Activated CD8-positive, alpha-beta T cell treated with anti-CD3 and anti-CD28 coated beads for 36 hours (primary cell): ENCODE measurements at regions not wholly inside any gene's neighbourhood (a gene's known extent, or its start where the extent isn't known, plus 50 kb on each side); places are given as distances from the start of the nearest gene placed in this dataset.

Source experiments
- ATAC-seq: fragments of 200-7000 bp; cut with Tn5 transposase; one replicate; pipeline ENCODE4 v1.10.0; 2021; ENCODE audit warnings: mild to moderate bottlenecking, moderate library complexity
- CTCF ChIA-PET: fragments of 350-600 bp; sonication (Branson Sonifier 250); formaldehyde crosslinking; loops from one replicate; lab custom pipeline; 2021; ENCODE audit warnings: antibody characterized with exemption; lab: Charles Lee
- POLR2A ChIA-PET: fragments of 350-600 bp; sonication (Branson Sonifier 250); formaldehyde crosslinking; loops from one replicate; lab custom pipeline; 2021; ENCODE audit warnings: antibody characterized with exemption; lab: Charles Lee
- DNase-seq: peaks from one replicate; pipeline ENCODE4 v3.0.0-alpha.2; 2020
- H3K27ac Mint-ChIP-seq: one replicate; pipeline ENCODE4 v1.8.0; 2021; ENCODE audit warnings: mild to moderate bottlenecking, mixed read lengths
- H3K27me3 Mint-ChIP-seq: one replicate; pipeline ENCODE4 v1.8.0; 2021; ENCODE audit warnings: mixed read lengths
- H3K36me3 Mint-ChIP-seq: one replicate; pipeline ENCODE4 v1.8.0; 2021; ENCODE audit warnings: low read depth, mixed read lengths
- H3K4me1 Mint-ChIP-seq: one replicate; pipeline ENCODE4 v1.8.0; 2021; ENCODE audit warnings: low read depth, mixed read lengths
- H3K4me3 Mint-ChIP-seq: one replicate; pipeline ENCODE4 v1.8.0; 2021; ENCODE audit warnings: mild to moderate bottlenecking, moderate library complexity, mixed read lengths
- H3K9me3 Mint-ChIP-seq: one replicate; pipeline ENCODE4 v1.8.0; 2021; ENCODE audit warnings: mixed read lengths
- CTCF ChIP-seq: fragments of 200-600 bp; IDR thresholded peaks from one replicate; pipeline ENCODE4 v1.8.0; 2022; ENCODE audit warnings: antibody characterized with exemption, mild to moderate bottlenecking
- intact Hi-C: fragments of 100-400 bp; cut with micrococcal nuclease; formaldehyde crosslinking; loops from one replicate; pipeline ENCODE4 v1.10.0; 2022

- intact Hi-C loops: no loop called here
- ATAC-seq (no peak), DNase-seq (no peak)
- POLR2A ChIA-PET: no interaction called here
- peaks cover 8% of the 10 kb centered on the region for H3K27me3 Mint-ChIP-seq
- no peaks in the 10 kb centered on the region for H3K36me3 Mint-ChIP-seq
- H3K9me3 Mint-ChIP-seq: no peaks in the 10 kb centered on the region
- H3K27ac Mint-ChIP-seq: no peak overlapping the region
- no peak for TF ChIP-seq CTCF
- CTCF ChIA-PET: no interaction called here
- no peak overlapping the region for H3K4me3 Mint-ChIP-seq
- no peaks in the 10 kb centered on the region for H3K4me1 Mint-ChIP-seq
Measured at GRCh38 chr14:94963051-94963450, 193.1 kb upstream of the GSC start.

- no peaks in the 10 kb centered on the region for H3K4me1 Mint-ChIP-seq
- H3K4me3 Mint-ChIP-seq: no peak overlapping the region
- no peak for TF ChIP-seq CTCF
- ChIA-PET CTCF (no interaction called here), POLR2A (no interaction called here)
- H3K9me3 Mint-ChIP-seq: no peaks in the 10 kb centered on the region
- no peaks in the 10 kb centered on the region for H3K36me3 Mint-ChIP-seq
- DNase-seq (no peak), ATAC-seq (no peak)
- H3K27me3 Mint-ChIP-seq: peaks cover 8% of the 10 kb centered on the region
- no peak overlapping the region for H3K27ac Mint-ChIP-seq
- intact Hi-C loops: no loop called here
Measured at GRCh38 chr14:94962166-94962575, 192.3 kb upstream of the GSC start.

GRCh38 chr14:94961386-94962165 is 191.7 kb upstream of the GSC start:
- POLR2A ChIA-PET: no interaction called here
- no peaks in the 10 kb centered on the region for H3K9me3 Mint-ChIP-seq
- intact Hi-C loops: no loop called here

GRCh38 chr14:94960285-94961001 is 190.5 kb upstream of the GSC start:
- no peak for TF ChIP-seq CTCF
- H3K9me3 Mint-ChIP-seq: no peaks in the 10 kb centered on the region
- H3K4me3 Mint-ChIP-seq: no peak overlapping the region
- ChIA-PET CTCF (no interaction called here), POLR2A (no interaction called here)
- peaks cover 9% of the 10 kb centered on the region for H3K27me3 Mint-ChIP-seq
- H3K27ac Mint-ChIP-seq: no peak overlapping the region
- H3K36me3 Mint-ChIP-seq: no peaks in the 10 kb centered on the region
- DNase-seq (no peak), ATAC-seq (no peak)
- H3K4me1 Mint-ChIP-seq: no peaks in the 10 kb centered on the region
- intact Hi-C loops: no loop called here

More at GRCh38 chr14:94961386-94962165, 191.7 kb upstream of the GSC start:
- DNase-seq (no peak), ATAC-seq (no peak)
- no peak for TF ChIP-seq CTCF
- Mint-ChIP-seq H3K4me1 (no peaks in the 10 kb centered on the region), H3K36me3 (no peaks in the 10 kb centered on the region), H3K27me3 (peaks cover 11% of the 10 kb centered on the region), H3K27ac (no peak overlapping the region), H3K4me3 (no peak overlapping the region)
- CTCF ChIA-PET: no interaction called here

GRCh38 chr14:94953541-94954260 is 183.8 kb upstream of the GSC start:
- ATAC-seq: no peak
- ChIA-PET POLR2A (no interaction called here), CTCF (no interaction called here)
- no peaks in the 10 kb centered on the region for H3K36me3 Mint-ChIP-seq
- no peak for DNase-seq
- peaks cover 3% of the 10 kb centered on the region for H3K27me3 Mint-ChIP-seq
- TF ChIP-seq CTCF: no peak
- H3K9me3 Mint-ChIP-seq: no peaks in the 10 kb centered on the region
- intact Hi-C loops: no loop called here
- H3K4me1 Mint-ChIP-seq: no peaks in the 10 kb centered on the region
- H3K4me3 Mint-ChIP-seq: no peak overlapping the region
- H3K27ac Mint-ChIP-seq: no peak overlapping the region
